Activated CD4-positive, alpha-beta memory T cell treated with anti-CD3 and anti-CD28 coated beads for 36 hours (primary cell): ENCODE measurements at regions not wholly inside any gene's neighbourhood (a gene's known extent, or its start where the extent isn't known, plus 50 kb on each side); places are given as distances from the start of the nearest gene placed in this dataset.

Experiments used
- CTCF ChIA-PET: fragments of 350-600 bp; sonication (Branson Sonifier 250); formaldehyde crosslinking; loops from one replicate; lab custom pipeline; 2021; ENCODE audit warnings: antibody characterized with exemption, inconsistent platforms; lab: Charles Lee
- POLR2A ChIA-PET: fragments of 350-600 bp; sonication (Branson Sonifier 250); formaldehyde crosslinking; loops from one replicate; lab custom pipeline; 2021; ENCODE audit warnings: antibody characterized with exemption; lab: Charles Lee
- DNase-seq: peaks from one replicate; pipeline ENCODE4 v3.0.0-alpha.2; 2020
- H3K27ac Mint-ChIP-seq: one replicate; pipeline ENCODE4 v1.8.0; 2021; ENCODE audit warnings: mixed read lengths
- H3K27me3 Mint-ChIP-seq: one replicate; pipeline ENCODE4 v1.8.0; 2021; ENCODE audit warnings: mixed read lengths
- H3K36me3 Mint-ChIP-seq: one replicate; pipeline ENCODE4 v1.8.0; 2021; ENCODE audit warnings: mixed read lengths
- H3K4me1 Mint-ChIP-seq: one replicate; pipeline ENCODE4 v1.8.0; 2021; ENCODE audit warnings: low read depth, mixed read lengths
- H3K4me3 Mint-ChIP-seq: one replicate; pipeline ENCODE4 v1.8.0; 2021; ENCODE audit warnings: mild to moderate bottlenecking, mixed read lengths
- H3K9me3 Mint-ChIP-seq: one replicate; pipeline ENCODE4 v1.8.0; 2021; ENCODE audit warnings: mixed read lengths
- intact Hi-C: fragments of 100-400 bp; cut with micrococcal nuclease; formaldehyde crosslinking; loops from one replicate; pipeline ENCODE4 v1.15.1; 2023

DNA sequence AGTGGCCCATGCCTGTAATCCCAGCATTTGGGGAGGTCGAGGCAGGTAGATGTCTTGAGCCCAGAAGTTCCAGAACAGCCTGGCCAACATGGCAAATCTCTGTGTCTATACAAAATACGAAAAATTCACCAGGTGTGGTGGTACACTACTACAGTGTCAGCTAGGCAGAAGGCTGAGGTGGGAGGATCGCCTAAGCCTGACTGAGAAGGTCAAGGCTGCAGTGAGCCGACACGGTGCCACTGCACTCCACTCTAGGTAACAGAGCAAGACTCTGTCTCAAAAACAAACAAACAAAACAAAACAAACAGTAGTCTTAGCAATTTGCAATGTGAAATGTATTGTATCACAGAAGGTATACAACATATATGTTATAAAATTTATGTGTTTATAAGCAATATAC lies 348.0 kb downstream of the SEMA3D start:
- ChIA-PET CTCF (no interaction called here), POLR2A (no interaction called here)
- H3K9me3 Mint-ChIP-seq: peaks cover 2% of the 10 kb centered on the region
- no peaks in the 10 kb centered on the region for H3K4me1 Mint-ChIP-seq
- no peak for DNase-seq
- H3K27me3 Mint-ChIP-seq: no peaks in the 10 kb centered on the region
- no peak overlapping the region for H3K27ac Mint-ChIP-seq
- intact Hi-C loops: no loop called here
- H3K4me3 Mint-ChIP-seq: no peak overlapping the region
- H3K36me3 Mint-ChIP-seq: no peaks in the 10 kb centered on the region

DNA sequence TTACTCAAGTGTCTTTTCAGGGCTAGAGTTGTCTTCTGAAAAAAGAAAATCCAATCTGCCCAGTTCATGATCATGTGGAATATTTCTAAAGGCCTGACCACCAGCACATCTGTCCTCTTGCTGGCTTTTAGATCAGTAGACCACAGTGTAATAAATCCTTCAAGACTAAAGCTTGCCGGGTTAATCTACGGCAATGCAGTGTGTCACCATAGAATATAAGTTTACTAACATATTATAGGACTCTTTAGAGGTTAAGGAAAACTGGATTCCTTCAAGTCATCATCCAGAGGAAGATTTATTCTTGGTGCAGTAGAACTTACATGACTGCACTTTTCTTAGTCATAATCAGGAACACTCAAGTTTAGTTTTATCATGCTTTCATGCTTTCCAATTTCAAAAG lies 349.5 kb downstream of the SEMA3D start:
- peaks cover 2% of the 10 kb centered on the region for H3K9me3 Mint-ChIP-seq
- no peak overlapping the region for H3K4me3 Mint-ChIP-seq
- intact Hi-C loops: no loop called here
- H3K27ac Mint-ChIP-seq: no peak overlapping the region
- POLR2A ChIA-PET: no interaction called here
- H3K27me3 Mint-ChIP-seq: no peaks in the 10 kb centered on the region
- CTCF ChIA-PET: no interaction called here
- no peaks in the 10 kb centered on the region for H3K36me3 Mint-ChIP-seq
- no peaks in the 10 kb centered on the region for H3K4me1 Mint-ChIP-seq
- DNase-seq: no peak

DNA sequence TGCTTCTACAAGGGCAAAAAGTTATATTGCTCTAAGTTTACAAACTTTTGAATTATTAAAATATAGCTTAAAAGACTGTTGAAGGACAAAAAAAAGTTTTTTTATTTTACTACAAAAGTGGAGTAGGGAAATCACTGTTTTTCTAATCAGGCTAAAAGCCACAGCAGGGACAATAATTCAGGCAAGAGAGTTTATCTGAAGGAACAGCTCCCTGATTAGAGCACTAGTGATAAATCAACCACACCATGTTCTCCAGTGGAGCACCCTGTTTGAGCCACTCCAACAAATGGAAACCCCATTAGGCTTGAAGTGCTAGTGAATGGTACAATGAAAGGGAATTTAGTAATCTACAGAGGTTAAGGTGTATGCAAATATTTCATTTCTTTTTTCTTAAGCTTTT lies 357.1 kb downstream of the SEMA3D start:
- no peak overlapping the region for H3K27ac Mint-ChIP-seq
- no peak overlapping the region for H3K4me3 Mint-ChIP-seq
- intact Hi-C loops: no loop called here
- POLR2A ChIA-PET: no interaction called here
- H3K9me3 Mint-ChIP-seq: no peaks in the 10 kb centered on the region
- CTCF ChIA-PET: no interaction called here
- no peaks in the 10 kb centered on the region for H3K36me3 Mint-ChIP-seq
- DNase-seq: no peak
- no peaks in the 10 kb centered on the region for H3K4me1 Mint-ChIP-seq
- H3K27me3 Mint-ChIP-seq: no peaks in the 10 kb centered on the region

DNA sequence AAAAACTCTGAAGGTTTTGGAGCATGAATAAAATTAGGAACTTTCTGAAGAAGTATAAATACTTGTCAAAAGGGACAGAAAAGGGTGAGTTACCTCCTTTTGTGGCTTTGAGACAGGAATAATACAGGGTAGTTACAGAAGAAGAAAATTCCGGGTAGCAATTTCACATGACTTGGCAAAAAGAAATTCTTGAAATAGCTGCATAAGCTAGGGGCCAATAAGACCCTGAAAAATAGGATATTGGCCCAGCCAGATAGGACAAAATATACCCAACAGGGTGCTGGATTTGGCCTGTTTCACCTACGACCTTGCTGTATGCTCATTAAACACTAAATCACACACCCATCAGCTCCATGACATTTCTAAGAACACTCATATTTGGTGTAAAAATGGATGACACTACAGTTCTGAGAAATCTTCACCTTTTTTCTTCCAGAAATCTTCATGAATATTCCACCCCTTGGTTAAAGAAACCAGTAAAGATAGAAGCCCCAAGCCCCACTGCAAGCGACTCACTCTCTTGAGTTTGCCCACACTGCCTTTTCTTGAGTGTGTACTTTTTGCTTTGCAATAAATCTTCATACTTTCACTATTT lies 362.7 kb downstream of the SEMA3D start:
- no peak for DNase-seq
- H3K4me1 Mint-ChIP-seq: no peaks in the 10 kb centered on the region

DNA sequence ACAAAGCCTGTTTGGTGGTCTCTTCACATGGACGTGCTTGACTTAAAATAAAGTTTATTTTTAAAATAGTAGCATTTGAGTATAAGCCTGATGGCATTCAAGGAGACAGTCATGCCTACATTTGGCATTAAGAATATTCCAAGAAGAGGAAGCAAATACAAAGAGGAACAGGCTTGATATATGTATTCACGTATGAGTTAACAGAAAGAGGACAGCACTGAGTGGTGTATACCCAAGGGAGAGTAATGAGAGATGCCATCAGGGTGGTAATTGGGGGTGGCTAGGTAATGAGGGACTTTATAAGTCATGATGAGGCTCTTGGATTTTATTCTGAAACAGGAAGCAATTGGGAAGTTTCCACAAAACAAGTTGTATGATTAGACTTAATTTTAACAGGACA lies 363.3 kb downstream of the SEMA3D start:
- POLR2A ChIA-PET: no interaction called here
- no peak for DNase-seq
- H3K9me3 Mint-ChIP-seq: no peaks in the 10 kb centered on the region
- H3K27me3 Mint-ChIP-seq: no peaks in the 10 kb centered on the region
- H3K36me3 Mint-ChIP-seq: no peaks in the 10 kb centered on the region
- H3K4me1 Mint-ChIP-seq: no peaks in the 10 kb centered on the region
- intact Hi-C loops: no loop called here
- H3K27ac Mint-ChIP-seq: no peak overlapping the region
- CTCF ChIA-PET: no interaction called here
- H3K4me3 Mint-ChIP-seq: no peak overlapping the region

More for the DNA sequence above, 362.7 kb downstream of the SEMA3D start:
- Mint-ChIP-seq H3K27me3 (no peaks in the 10 kb centered on the region), H3K36me3 (no peaks in the 10 kb centered on the region), H3K9me3 (no peaks in the 10 kb centered on the region), H3K27ac (no peak overlapping the region), H3K4me3 (no peak overlapping the region)
- ChIA-PET CTCF (no interaction called here), POLR2A (no interaction called here)
- intact Hi-C loops: no loop called here

DNA sequence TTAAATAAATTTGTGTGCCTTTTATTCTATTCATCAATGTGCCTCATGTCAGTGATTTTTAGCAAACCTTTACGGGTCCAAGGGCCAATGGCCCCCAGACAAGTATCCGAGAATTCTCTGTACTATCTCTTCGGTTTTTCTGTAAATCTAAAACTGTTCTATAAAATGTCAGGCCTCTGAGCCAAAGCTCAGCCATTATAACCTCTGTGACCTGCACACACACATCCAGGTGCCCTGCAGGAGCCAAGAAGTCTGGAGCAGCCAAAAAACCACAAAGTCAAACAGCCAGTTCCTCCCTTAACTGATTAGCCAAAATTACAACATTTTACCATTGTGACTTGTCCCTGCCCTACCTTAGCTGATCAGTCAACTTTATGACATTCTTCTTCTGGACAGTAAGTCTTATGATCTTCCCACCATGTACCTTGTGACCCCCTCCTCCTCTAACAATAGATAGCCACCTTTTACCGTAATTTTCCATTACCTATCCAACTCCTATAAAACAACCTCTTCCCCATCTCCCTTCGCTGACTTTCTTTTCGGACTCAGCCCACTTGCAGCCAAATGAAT lies 363.8 kb downstream of the SEMA3D start:
- intact Hi-C loops: no loop called here
- no peak for DNase-seq
- Mint-ChIP-seq H3K36me3 (no peaks in the 10 kb centered on the region), H3K27ac (no peak overlapping the region), H3K27me3 (no peaks in the 10 kb centered on the region), H3K4me3 (no peak overlapping the region), H3K4me1 (no peaks in the 10 kb centered on the region), H3K9me3 (no peaks in the 10 kb centered on the region)
- CTCF ChIA-PET: no interaction called here
- POLR2A ChIA-PET: no interaction called here

DNA sequence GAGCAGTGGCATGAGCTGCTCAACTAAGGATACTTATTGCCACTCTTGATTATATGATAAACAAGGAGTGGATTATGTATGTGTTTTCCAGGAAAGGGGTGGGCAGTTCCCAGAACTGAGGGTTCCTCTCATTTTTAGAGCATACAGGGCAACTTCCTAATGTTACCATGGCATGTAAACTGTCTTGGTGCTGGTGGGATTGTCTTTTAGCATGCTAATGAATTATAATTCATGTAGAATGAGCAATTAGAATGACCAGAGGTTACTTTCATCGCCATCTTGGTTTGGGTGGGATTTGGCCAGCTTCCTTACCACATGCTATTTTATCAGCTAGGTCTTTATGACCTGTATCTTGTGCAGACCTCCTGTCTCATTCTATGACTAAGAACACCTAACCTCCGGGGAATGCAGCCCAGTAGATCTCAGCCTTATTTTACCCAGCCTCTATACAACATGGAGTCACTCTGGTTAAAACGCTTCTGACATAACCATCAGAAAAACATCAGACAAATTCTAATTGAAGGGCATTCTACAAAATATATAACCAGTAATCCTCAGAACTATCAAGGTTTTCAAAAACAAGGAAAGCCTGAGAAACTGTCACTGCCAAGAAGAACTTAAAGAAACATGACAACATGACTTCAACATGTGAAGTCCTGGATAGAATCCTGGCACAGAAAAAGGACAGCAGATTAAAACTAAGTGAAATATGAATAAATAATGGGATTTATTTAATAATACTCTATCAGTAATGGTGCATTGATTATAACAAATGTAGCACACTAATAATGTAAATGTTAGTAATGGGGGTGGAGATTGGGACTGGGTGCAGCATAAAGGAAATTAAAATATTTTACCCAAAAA lies 365.0 kb downstream of the SEMA3D start:
- no peaks in the 10 kb centered on the region for H3K27me3 Mint-ChIP-seq
- H3K4me3 Mint-ChIP-seq: no peak overlapping the region
- CTCF ChIA-PET: no interaction called here
- H3K36me3 Mint-ChIP-seq: no peaks in the 10 kb centered on the region
- DNase-seq: no peak
- H3K4me1 Mint-ChIP-seq: no peaks in the 10 kb centered on the region
- no peak overlapping the region for H3K27ac Mint-ChIP-seq
- POLR2A ChIA-PET: no interaction called here
- H3K9me3 Mint-ChIP-seq: no peaks in the 10 kb centered on the region
- intact Hi-C loops: no loop called here

DNA sequence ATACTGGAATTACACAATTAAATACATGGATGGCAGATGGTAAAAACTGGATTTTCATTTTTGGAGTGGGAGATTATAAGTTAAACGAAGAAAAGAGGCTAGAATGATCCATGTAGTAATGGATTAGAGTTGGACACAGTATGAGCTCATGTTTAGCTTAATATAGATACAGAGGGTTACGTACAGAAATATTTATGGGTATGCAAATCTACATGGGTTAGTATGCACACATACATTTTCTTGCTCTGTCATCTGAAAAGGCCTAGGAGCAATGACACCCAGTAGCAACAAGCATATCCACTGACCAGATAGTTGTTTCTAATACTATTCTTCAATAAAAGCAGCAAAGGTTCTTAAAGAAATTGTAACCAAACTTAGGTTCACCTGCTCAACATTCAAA lies 366.4 kb downstream of the SEMA3D start:
- Mint-ChIP-seq H3K4me1 (no peaks in the 10 kb centered on the region), H3K36me3 (no peaks in the 10 kb centered on the region), H3K4me3 (no peak overlapping the region), H3K9me3 (no peaks in the 10 kb centered on the region), H3K27me3 (no peaks in the 10 kb centered on the region), H3K27ac (no peak overlapping the region)
- POLR2A ChIA-PET: no interaction called here
- CTCF ChIA-PET: no interaction called here
- intact Hi-C loops: no loop called here
- no peak for DNase-seq

DNA sequence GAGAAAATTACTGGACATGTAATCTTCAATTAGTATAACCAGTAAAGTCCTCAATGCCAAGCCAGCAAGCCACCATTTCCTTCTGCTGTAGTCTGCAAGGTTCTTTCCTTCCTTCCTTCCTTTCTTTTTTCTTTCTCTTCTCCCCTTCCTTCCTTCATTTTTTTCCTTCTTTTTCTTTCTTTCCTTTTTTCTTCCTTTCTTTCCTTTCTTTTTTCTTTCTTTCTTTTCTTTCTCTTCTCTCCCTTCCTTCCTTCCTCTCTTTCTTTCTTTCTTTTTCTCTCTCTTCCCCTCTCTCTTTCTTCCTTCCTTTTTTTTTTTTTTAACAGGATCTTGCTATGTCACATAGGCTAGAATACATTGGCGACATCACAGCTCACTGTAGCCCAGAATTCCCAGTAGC lies 369.8 kb downstream of the SEMA3D start:
- no peaks in the 10 kb centered on the region for H3K36me3 Mint-ChIP-seq
- H3K27me3 Mint-ChIP-seq: no peaks in the 10 kb centered on the region
- POLR2A ChIA-PET: no interaction called here
- H3K4me1 Mint-ChIP-seq: no peaks in the 10 kb centered on the region
- DNase-seq: no peak
- CTCF ChIA-PET: no interaction called here
- H3K27ac Mint-ChIP-seq: no peak overlapping the region
- H3K4me3 Mint-ChIP-seq: no peak overlapping the region
- H3K9me3 Mint-ChIP-seq: no peaks in the 10 kb centered on the region
- intact Hi-C loops: no loop called here

DNA sequence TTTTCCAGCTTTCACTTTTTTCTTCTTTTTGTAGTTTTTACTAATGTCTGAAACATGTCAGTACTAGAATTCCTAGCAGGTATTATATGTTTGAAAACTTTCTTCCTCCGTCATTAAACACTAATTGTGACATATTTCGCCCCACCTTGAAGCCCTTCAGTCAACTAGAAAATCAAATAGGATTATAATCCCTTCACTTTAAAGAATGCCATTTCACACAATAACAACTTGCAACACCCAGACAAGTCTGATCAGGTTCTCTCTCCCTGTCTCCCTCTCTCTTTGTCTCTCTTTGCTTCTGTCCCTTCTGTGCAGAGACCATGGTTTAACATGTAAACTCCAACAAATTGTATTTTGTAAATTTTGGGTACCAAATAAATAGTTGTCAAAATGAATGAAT lies 373.5 kb downstream of the SEMA3D start:
- POLR2A ChIA-PET: no interaction called here
- no peak overlapping the region for H3K4me3 Mint-ChIP-seq
- no peaks in the 10 kb centered on the region for H3K9me3 Mint-ChIP-seq
- intact Hi-C loops: no loop called here
- H3K27me3 Mint-ChIP-seq: no peaks in the 10 kb centered on the region
- no peak overlapping the region for H3K27ac Mint-ChIP-seq
- CTCF ChIA-PET: no interaction called here
- no peaks in the 10 kb centered on the region for H3K36me3 Mint-ChIP-seq
- no peaks in the 10 kb centered on the region for H3K4me1 Mint-ChIP-seq
- no peak for DNase-seq

DNA sequence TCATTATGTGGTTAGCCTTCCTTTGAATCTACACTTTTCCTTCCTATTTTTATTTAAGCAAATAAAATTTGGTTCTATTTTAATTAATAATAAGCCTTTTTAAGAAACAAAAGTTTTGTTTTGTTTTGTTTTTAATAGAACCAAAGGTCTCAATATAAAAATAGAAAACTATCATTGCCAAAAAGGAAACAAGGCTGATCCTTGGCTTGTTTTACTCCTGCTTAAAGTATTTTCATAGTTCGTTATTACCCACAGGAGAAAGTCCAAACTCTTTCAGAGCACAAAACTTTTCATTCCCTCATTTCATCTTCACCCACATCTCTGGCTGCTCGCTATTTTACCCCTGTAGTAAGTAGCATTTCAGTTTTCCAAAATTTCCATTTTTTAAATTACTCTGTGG lies 374.8 kb downstream of the SEMA3D start:
- H3K4me3 Mint-ChIP-seq: no peak overlapping the region
- DNase-seq: no peak
- H3K27ac Mint-ChIP-seq: no peak overlapping the region
- POLR2A ChIA-PET: no interaction called here
- no peaks in the 10 kb centered on the region for H3K27me3 Mint-ChIP-seq
- no peaks in the 10 kb centered on the region for H3K36me3 Mint-ChIP-seq
- peaks cover 2% of the 10 kb centered on the region for H3K9me3 Mint-ChIP-seq
- intact Hi-C loops: no loop called here
- CTCF ChIA-PET: no interaction called here
- no peaks in the 10 kb centered on the region for H3K4me1 Mint-ChIP-seq

DNA sequence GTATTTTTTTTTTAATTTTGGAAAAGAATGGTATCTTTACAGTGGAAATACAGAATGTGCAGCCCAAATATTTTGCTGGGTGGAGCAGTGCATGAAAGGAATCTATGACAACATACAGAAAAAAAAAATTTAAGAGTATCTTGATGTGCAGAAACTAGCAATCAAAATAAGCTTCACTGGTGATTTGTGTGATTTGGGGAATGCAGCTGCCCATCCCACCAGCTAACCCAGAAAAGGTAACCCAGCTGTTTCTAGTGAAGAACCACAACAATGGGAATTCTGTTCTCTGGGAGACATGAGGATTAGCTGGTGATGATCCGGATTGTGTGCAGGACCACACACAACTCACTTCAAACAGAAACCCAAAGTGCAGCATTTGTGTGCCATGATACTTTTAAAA lies 375.5 kb downstream of the SEMA3D start:
- DNase-seq: no peak
- no peaks in the 10 kb centered on the region for H3K27me3 Mint-ChIP-seq
- peaks cover 3% of the 10 kb centered on the region for H3K9me3 Mint-ChIP-seq
- H3K27ac Mint-ChIP-seq: no peak overlapping the region
- CTCF ChIA-PET: no interaction called here
- H3K4me1 Mint-ChIP-seq: no peaks in the 10 kb centered on the region
- POLR2A ChIA-PET: no interaction called here
- intact Hi-C loops: no loop called here
- H3K4me3 Mint-ChIP-seq: no peak overlapping the region
- H3K36me3 Mint-ChIP-seq: no peaks in the 10 kb centered on the region

DNA sequence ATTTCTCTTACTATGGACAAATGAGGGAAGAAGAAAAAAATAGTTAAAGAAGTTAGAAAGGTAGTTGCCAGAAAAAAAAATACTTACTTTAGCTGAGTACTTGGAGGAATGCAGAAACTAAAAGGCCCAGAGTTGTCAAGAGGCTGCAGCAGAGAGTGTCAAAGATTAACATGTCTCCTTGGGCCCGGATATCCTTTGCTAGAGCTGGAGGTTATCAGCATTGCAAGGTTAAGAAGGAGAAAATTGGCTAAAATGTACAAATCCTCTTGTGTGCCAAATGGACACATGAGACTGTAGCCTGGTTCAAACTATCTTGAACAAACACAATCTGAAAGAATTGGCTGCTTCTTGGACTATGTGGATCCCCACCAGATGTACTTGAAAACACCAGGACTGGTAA lies 377.0 kb downstream of the SEMA3D start:
- no peaks in the 10 kb centered on the region for H3K4me1 Mint-ChIP-seq
- intact Hi-C loops: no loop called here
- H3K27ac Mint-ChIP-seq: no peak overlapping the region
- no peaks in the 10 kb centered on the region for H3K27me3 Mint-ChIP-seq
- H3K4me3 Mint-ChIP-seq: no peak overlapping the region
- ChIA-PET POLR2A (no interaction called here), CTCF (no interaction called here)
- DNase-seq: no peak
- peaks cover 3% of the 10 kb centered on the region for H3K9me3 Mint-ChIP-seq
- no peaks in the 10 kb centered on the region for H3K36me3 Mint-ChIP-seq
